DOHH2 (cell line): ENCODE measurements at regions not wholly inside any gene's neighbourhood (a gene's known extent, or its start where the extent isn't known, plus 50 kb on each side); places are given as distances from the start of the nearest gene placed in this dataset.

Experiments
- EZH2phosphoT487 ChIP-seq: fragments of 200-600 bp; sonication (generic); IDR thresholded peaks from 2 replicates; pipeline ENCODE4 v1.6.1; 2017; ENCODE audit warnings: borderline replicate concordance, mild to moderate bottlenecking, antibody characterized with exemption, low read length, moderate library complexity, mixed read lengths
- TF ChIP-seq, protein P1 (sequence below): fragments of 200-600 bp; sonication (generic); IDR thresholded peaks from one replicate; pipeline ENCODE4 v1.5.1; 2014; ENCODE audit warnings: antibody characterized with exemption, mild to moderate bottlenecking, low read depth, low read length; ENCODE audit not compliant: poor library complexity, severe bottlenecking

DNA sequence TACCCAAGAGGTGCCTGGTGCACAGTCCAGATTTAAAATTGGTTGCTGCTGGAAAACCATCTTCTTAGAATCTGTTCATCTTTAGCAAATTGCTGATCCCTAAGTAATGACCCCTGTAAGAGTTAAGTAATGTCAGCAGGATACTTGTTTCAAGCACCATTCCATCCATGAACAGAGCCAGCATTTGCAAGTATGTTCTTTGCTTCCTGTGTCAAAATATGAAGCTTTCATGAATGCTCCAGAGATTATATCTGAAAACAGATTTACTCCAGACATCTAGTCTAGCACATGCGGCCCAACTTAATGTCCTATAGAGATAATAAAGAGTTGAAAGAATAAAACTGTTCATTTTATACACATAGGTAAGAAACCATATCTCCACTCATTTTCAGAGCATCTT lies 98.7 kb upstream of the ZNF438 start:
- TF ChIP-seq, protein P1, sequence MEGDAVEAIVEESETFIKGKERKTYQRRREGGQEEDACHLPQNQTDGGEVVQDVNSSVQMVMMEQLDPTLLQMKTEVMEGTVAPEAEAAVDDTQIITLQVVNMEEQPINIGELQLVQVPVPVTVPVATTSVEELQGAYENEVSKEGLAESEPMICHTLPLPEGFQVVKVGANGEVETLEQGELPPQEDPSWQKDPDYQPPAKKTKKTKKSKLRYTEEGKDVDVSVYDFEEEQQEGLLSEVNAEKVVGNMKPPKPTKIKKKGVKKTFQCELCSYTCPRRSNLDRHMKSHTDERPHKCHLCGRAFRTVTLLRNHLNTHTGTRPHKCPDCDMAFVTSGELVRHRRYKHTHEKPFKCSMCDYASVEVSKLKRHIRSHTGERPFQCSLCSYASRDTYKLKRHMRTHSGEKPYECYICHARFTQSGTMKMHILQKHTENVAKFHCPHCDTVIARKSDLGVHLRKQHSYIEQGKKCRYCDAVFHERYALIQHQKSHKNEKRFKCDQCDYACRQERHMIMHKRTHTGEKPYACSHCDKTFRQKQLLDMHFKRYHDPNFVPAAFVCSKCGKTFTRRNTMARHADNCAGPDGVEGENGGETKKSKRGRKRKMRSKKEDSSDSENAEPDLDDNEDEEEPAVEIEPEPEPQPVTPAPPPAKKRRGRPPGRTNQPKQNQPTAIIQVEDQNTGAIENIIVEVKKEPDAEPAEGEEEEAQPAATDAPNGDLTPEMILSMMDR: no peak
- no peak for TF ChIP-seq EZH2phosphoT487
